IPS DF 19.7 (cell line): ENCODE measurements at regions not wholly inside any gene's neighbourhood (a gene's known extent, or its start where the extent isn't known, plus 50 kb on each side); places are given as distances from the start of the nearest gene placed in this dataset.
"Not testable (repeated sequence)": the region's sequence is repeated elsewhere in the genome, so short reads cannot be mapped to it uniquely, and the experiment has no call there.

Experiments
- DNase-seq: peaks from one replicate; pipeline ENCODE4 v3.0.0-alpha.2; 2013; ENCODE audit warnings: low read depth, low spot score

DNA sequence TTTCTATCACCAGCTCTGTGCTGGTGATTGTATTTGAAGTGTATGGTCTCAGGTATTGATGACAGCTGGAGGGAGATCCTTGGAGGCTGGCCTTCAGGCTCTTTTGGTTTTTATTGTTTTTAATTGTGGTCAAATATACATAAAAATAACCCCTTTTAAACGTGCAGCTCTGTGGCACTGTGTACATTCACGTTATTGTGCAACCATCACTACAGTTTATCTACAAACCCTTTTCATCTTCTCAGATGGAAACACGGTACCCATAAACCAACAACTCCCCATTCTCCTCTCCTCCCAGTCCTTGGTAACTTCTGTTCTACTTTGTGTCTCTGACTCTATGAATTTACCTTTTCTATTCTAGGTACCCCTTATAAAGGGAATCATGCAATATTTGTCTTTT is 79.3 kb upstream of the ATP8B1 start:
- no peak for DNase-seq

DNA sequence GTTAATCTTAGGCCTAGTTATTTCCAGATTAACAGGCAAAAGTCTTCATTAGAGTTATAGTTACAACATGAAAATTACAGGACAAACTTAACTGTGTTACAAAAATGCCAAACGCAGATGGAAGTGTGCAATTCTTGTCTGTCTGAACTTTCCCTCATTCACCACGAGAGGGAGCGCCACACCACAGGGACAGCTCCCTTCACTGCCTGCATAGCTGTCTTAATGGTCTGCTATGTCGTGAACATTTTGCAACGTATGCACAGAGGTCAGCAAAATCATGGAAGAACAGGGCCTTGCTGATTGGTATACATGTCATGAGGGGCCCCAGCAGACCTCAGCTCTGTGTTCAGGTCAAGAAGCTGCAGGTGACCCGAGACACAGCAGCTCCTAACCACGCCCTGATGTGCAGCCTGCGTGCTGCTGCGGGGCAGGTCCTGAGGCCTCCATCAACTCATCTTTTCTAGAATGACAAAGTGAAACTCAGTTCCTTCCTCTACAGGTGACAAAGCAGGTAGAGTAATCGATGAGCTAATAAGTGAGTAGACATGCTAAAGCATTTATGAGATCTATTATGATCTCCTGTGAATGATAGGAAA is 78.8 kb upstream of the ATP8B1 start:
- peak; percentile 23 for DNase-seq

GRCh38 chr18:57879924-57880323 is 76.8 kb upstream of the ATP8B1 start:
- not testable (repeated sequence) for DNase-seq

DNA sequence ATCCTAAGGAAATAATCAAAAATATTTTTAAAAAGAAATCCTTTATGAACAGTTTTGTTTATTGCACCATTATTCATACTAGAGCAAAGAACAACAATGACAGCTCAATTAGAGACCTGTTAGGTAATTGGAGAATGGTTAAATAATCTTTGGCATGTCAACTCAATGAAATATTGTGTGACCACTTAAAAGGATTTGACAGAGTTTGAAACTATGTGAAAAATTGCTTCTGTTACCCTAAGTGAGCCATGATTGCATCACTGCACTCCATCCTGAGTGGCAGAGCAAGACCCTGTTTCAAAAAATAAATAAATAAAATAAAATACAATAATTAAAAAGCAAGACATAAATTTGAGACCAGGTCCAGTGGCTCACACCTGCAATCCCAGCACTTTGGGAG is 66.1 kb upstream of the ATP8B1 start:
- no peak for DNase-seq

- no peak for DNase-seq
These were observed 63.2 kb upstream of the ATP8B1 start for GRCh38 chr18:57866355-57866754.

- DNase-seq: no peak
These were observed 61.6 kb upstream of the ATP8B1 start for GRCh38 chr18:57864615-57865121.

DNA sequence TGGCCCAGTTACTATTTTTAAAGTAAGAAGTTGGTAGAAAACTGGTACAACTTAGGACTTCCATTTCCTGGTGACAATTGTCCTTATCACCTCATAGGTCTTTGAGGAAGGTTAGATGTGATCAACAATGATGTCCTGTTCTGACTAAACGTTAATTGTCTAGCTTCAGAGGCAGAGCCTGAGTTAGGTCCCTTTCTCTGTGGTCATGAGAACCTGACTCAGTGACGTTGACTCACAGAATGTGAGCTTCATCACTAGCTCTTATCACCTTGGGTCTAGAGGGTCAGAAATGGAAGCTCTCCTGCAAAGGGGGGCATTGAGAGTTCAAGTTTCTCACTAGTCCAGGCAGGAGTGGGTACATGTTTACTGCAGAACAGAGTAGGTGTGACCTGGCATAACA is 60.6 kb upstream of the ATP8B1 start:
- no peak for DNase-seq

DNA sequence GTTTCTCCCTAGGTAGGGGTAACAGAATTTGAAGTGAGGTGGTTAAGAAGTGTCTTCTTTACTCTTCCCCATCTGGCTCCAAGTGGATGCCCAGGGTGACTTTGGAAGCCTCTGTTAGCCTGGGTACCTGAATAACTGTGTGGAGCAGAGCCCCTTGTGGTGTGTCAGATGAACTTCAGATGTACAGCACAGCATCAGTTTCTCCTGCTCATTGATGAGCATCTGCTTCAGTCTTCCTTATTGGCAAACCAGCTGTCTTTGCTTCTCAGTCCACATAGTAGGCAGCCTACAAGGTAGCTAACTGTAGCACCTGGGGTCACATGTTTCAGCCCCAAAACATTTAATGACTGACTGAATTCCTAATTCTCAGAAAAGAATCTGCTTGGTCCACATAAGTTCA is 56.2 kb upstream of the ATP8B1 start:
- peak; percentile 3 for DNase-seq

- no peak for DNase-seq
These were observed 53.6 kb upstream of the ATP8B1 start for GRCh38 chr18:57856557-57857280.

GRCh38 chr18:57856128-57856527 is 53.0 kb upstream of the ATP8B1 start:
- no peak for DNase-seq

DNA sequence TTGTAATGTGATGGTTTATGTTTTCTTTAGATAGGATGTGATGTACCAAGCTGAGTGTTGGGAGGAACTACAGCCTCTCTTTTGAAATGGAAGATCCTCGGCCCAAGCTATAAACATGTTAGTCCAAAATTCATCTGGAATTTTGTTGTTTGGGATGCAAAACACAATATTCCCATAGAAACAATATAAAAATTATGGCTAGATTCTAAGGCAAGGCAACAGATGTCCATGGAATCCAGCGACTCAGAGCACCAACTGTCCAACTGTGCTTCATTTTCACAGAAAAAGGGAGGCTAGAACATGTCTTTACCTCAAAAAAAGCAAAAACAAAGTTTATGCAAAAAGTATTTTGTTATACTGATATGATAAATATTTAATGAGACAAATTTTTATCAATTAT is 52.4 kb upstream of the ATP8B1 start:
- no peak for DNase-seq

DNA sequence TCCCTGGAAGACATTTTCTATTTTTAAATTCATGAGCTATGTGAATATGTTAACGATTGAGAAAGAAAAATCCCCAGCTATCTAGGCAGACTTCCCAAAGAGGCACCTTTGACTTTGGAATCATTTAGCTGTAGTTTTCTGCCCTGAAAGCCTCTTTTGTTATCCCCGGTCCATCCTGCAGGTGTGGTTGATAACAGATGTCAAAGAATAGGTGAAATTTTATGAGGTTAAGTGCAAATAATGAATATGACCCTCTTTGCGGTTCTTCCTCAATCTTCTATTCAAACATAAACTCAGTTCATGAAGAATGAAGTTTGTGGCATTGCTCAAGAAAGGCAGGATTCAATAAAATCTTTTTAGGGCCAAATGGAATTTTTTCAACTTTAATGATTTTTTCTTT is 51.6 kb upstream of the ATP8B1 start:
- DNase-seq: no peak

DNA sequence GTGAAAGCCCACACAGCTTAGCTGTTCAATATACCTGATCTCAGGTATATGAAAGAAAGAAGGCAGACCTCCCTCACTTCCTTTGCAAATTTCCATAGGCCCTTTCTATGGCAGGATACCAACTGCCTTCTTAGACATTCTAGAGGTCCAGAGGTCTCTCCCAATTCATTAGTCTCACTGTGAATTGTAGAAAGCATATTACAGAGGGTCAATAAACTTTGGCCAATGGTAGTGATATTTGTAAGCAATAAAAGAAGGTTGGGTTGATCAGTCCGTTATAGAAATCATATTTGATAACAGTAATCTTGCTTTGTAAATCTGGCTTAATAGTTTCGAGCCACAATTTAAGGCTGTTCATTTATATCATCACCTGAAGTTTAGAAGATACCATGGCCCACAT is 50.7 kb upstream of the ATP8B1 start:
- no peak for DNase-seq

- no peak for DNase-seq
These were observed 50.0 kb upstream of the ATP8B1 start for GRCh38 chr18:57853133-57853532.
